Neutrophil (primary cell): ENCODE measurements at regions not wholly inside any gene's neighbourhood (a gene's known extent, or its start where the extent isn't known, plus 50 kb on each side); places are given as distances from the start of the nearest gene placed in this dataset.

ENCODE experiments used
- H3K27ac ChIP-seq: fragments of 200-600 bp; sonication (generic); 2 replicates; pipeline ENCODE4 v1.5.1; 2016; ENCODE audit warnings: mild to moderate bottlenecking, moderate library complexity
- H3K27me3 ChIP-seq: fragments of 200-600 bp; sonication (generic); 2 replicates; pipeline ENCODE4 v1.6.0; 2016; ENCODE audit warnings: mild to moderate bottlenecking
- H3K36me3 ChIP-seq: fragments of 200-600 bp; sonication (generic); 2 replicates; pipeline ENCODE4 v1.5.1; 2017
- H3K4me1 ChIP-seq, 2 experiments: fragments of 200-600 bp in 1 of 2; sonication (generic) in 1 of 2; 1 replicate in 1 of 2; 2 replicates in 1 of 2; pipeline versions ENCODE4 v1.5.1 to v1.6.1; 2013 to 2016; ENCODE audit warnings: low read depth in 1 of 2, low read length in 1 of 2, mild to moderate bottlenecking in 1 of 2, moderate library complexity in 1 of 2; ENCODE audit not compliant: control insufficient read depth in 1 of 2, insufficient read depth in 1 of 2
- H3K4me3 ChIP-seq, 2 experiments: fragments of 200-600 bp in 1 of 2; sonication (generic) in 1 of 2; 1 replicate in 1 of 2; 2 replicates in 1 of 2; pipeline ENCODE4 v1.5.1; 2013 to 2016; ENCODE audit warnings: low read depth in 1 of 2, low read length in 1 of 2, mild to moderate bottlenecking in 1 of 2, moderate library complexity in 1 of 2
- H3K9me3 ChIP-seq: fragments of 200-600 bp; sonication (generic); 2 replicates; pipeline ENCODE4 v1.5.1; 2016
- CTCF ChIP-seq: fragments of 200-600 bp; sonication (generic); IDR thresholded peaks from 2 replicates; pipeline ENCODE4 v1.5.1; 2016; ENCODE audit warnings: antibody characterized with exemption

- TF ChIP-seq CTCF: no peak
- no peak overlapping the region for H3K27ac ChIP-seq
These were observed 793.7 kb upstream of the PRR20A start for GRCh38 chr13:56347014-56347413.

GRCh38 chr13:56349866-56350265, 790.9 kb upstream of the PRR20A start:
- Histone ChIP-seq H3K9me3 (no peaks in the 10 kb centered on the region), H3K27me3 (no peaks in the 10 kb centered on the region), H3K36me3 (no peaks in the 10 kb centered on the region), H3K4me3 (no peak overlapping the region), H3K27ac (no peak overlapping the region), H3K4me1 (no peaks in the 10 kb centered on the region)
- no peak for TF ChIP-seq CTCF

More at GRCh38 chr13:56347014-56347413, 793.7 kb upstream of the PRR20A start:
- Histone ChIP-seq H3K9me3 (no peaks in the 10 kb centered on the region), H3K36me3 (no peaks in the 10 kb centered on the region), H3K4me1 (no peaks in the 10 kb centered on the region), H3K27me3 (no peaks in the 10 kb centered on the region), H3K4me3 (no peak overlapping the region)

- TF ChIP-seq CTCF: no peak
- H3K4me1 ChIP-seq: no peaks in the 10 kb centered on the region
- no peak overlapping the region for H3K4me3 ChIP-seq
- no peaks in the 10 kb centered on the region for H3K9me3 ChIP-seq
- no peaks in the 10 kb centered on the region for H3K27me3 ChIP-seq
- H3K27ac ChIP-seq: no peak overlapping the region
- H3K36me3 ChIP-seq: no peaks in the 10 kb centered on the region
These were observed 789.7 kb upstream of the PRR20A start for GRCh38 chr13:56351041-56351440.

GRCh38 chr13:56352361-56352760, 788.4 kb upstream of the PRR20A start:
- no peaks in the 10 kb centered on the region for H3K36me3 ChIP-seq
- no peaks in the 10 kb centered on the region for H3K4me1 ChIP-seq
- TF ChIP-seq CTCF: no peak
- no peak overlapping the region for H3K27ac ChIP-seq
- H3K9me3 ChIP-seq: no peaks in the 10 kb centered on the region
- no peaks in the 10 kb centered on the region for H3K27me3 ChIP-seq
- H3K4me3 ChIP-seq: no peak overlapping the region

- Histone ChIP-seq H3K4me1 (no peaks in the 10 kb centered on the region), H3K27ac (no peak overlapping the region), H3K27me3 (no peaks in the 10 kb centered on the region), H3K4me3 (no peak overlapping the region), H3K36me3 (no peaks in the 10 kb centered on the region), H3K9me3 (no peaks in the 10 kb centered on the region)
- TF ChIP-seq CTCF: no peak
These were observed 787.8 kb upstream of the PRR20A start for GRCh38 chr13:56352901-56353300.

- H3K27me3 ChIP-seq: no peaks in the 10 kb centered on the region
- H3K9me3 ChIP-seq: no peaks in the 10 kb centered on the region
- no peaks in the 10 kb centered on the region for H3K4me1 ChIP-seq
- H3K4me3 ChIP-seq: no peak overlapping the region
- no peaks in the 10 kb centered on the region for H3K36me3 ChIP-seq
- no peak overlapping the region for H3K27ac ChIP-seq
- TF ChIP-seq CTCF: no peak
These were observed 784.0 kb upstream of the PRR20A start for GRCh38 chr13:56356690-56357089.
